GM23338 (cell line): ENCODE measurements at regions not wholly inside any gene's neighbourhood (a gene's known extent, or its start where the extent isn't known, plus 50 kb on each side); places are given as distances from the start of the nearest gene placed in this dataset.

ENCODE experiments used
- ATAC-seq: fragments of 200-7000 bp; cut with Tn5 transposase; 3 replicates; pipeline ENCODE4 v1.9.1; 2020
- DNase-seq: peaks from one replicate; pipeline ENCODE4 v3.0.0-alpha.2; 2015; ENCODE audit warnings: low spot score
- H2AFZ ChIP-seq: fragments of 200-600 bp; sonication (generic); 2 replicates; pipeline ENCODE4 v1.8.0; 2016; ENCODE audit warnings: antibody characterized with exemption, mild to moderate bottlenecking, moderate library complexity
- H3F3A ChIP-seq: fragments of 200-600 bp; sonication (generic); replicated peaks from 2 replicates; pipeline ENCODE4 v1.8.0; 2017; ENCODE audit warnings: antibody characterized with exemption, mixed run types, low read depth
- H3K27ac ChIP-seq: fragments of 200-600 bp; sonication (generic); 2 replicates; pipeline ENCODE4 v1.6.1; 2016; ENCODE audit warnings: low read depth
- H3K27me3 ChIP-seq: fragments of 200-600 bp; sonication (generic); 2 replicates; pipeline ENCODE4 v1.8.0; 2016; ENCODE audit warnings: mild to moderate bottlenecking, mixed run types, moderate library complexity; ENCODE audit not compliant: insufficient read depth
- H3K36me3 ChIP-seq: fragments of 200-600 bp; sonication (generic); 2 replicates; pipeline ENCODE4 v1.8.0; 2016; ENCODE audit warnings: mild to moderate bottlenecking; ENCODE audit not compliant: insufficient read depth
- H3K4me1 ChIP-seq: fragments of 200-600 bp; sonication (generic); 2 replicates; pipeline ENCODE4 v1.8.0; 2016; ENCODE audit warnings: mild to moderate bottlenecking, moderate library complexity; ENCODE audit not compliant: insufficient read depth
- H3K4me2 ChIP-seq: fragments of 200-600 bp; sonication (generic); 2 replicates; pipeline ENCODE4 v1.7.1; 2017; ENCODE audit warnings: mixed run types
- H3K4me3 ChIP-seq: fragments of 200-600 bp; sonication (generic); 2 replicates; pipeline ENCODE4 v1.6.1; 2016; ENCODE audit warnings: mixed run types
- H3K79me2 ChIP-seq: fragments of 200-600 bp; sonication (generic); replicated peaks from 2 replicates; pipeline ENCODE4 v1.8.0; 2017; ENCODE audit warnings: mild to moderate bottlenecking; ENCODE audit not compliant: insufficient read depth
- H3K9me2 ChIP-seq: fragments of 200-600 bp; sonication (generic); 2 replicates; pipeline ENCODE4 v1.8.0; 2017; ENCODE audit not compliant: insufficient read depth
- H4K20me1 ChIP-seq: fragments of 200-600 bp; sonication (generic); replicated peaks from 2 replicates; pipeline ENCODE4 v1.8.0; 2017; ENCODE audit warnings: mild to moderate bottlenecking; ENCODE audit not compliant: insufficient read depth
- H3K27ac Mint-ChIP-seq: 2 replicates; pipeline ENCODE4 v1.8.0; 2020; ENCODE audit warnings: inconsistent platforms, mild to moderate bottlenecking, moderate library complexity, mixed read lengths
- H3K27me3 Mint-ChIP-seq: 3 replicates; pipeline ENCODE4 v1.8.0; 2022; ENCODE audit warnings: low read depth, mild to moderate bottlenecking, moderate library complexity, mixed read lengths, inconsistent platforms; ENCODE audit not compliant: insufficient read depth, poor library complexity
- H3K36me3 Mint-ChIP-seq: 3 replicates; pipeline ENCODE4 v1.8.0; 2021; ENCODE audit warnings: low read depth, mild to moderate bottlenecking, inconsistent platforms, moderate library complexity, mixed read lengths
- H3K4me1 Mint-ChIP-seq: 3 replicates; pipeline ENCODE4 v1.8.0; 2020; ENCODE audit warnings: mild to moderate bottlenecking, inconsistent platforms, mixed read lengths
- H3K4me3 Mint-ChIP-seq: 3 replicates; pipeline ENCODE4 v1.8.0; 2021; ENCODE audit warnings: moderate library complexity, mild to moderate bottlenecking, inconsistent platforms, mixed read lengths
- H3K9me3 Mint-ChIP-seq: 3 replicates; pipeline ENCODE4 v1.8.0; 2020; ENCODE audit warnings: moderate library complexity, mild to moderate bottlenecking, inconsistent platforms, mixed read lengths
- CREB1 ChIP-seq: fragments of 250-450 bp; sonication (Bioruptor Pico); IDR thresholded peaks from 2 replicates; pipeline ENCODE4 v1.5.0; 2020; ENCODE audit warnings: low read depth, mild to moderate bottlenecking, moderate library complexity
- CTCF ChIP-seq, 2 experiments: fragments of 200-600 bp in 1 of 2; sonication (generic) in 1 of 2; conservative IDR thresholded peaks; 2 replicates each; pipeline versions ENCODE4 v1.5.1 to v1.6.1; 2016 to 2017; ENCODE audit warnings: antibody characterized with exemption in 2 of 2, low read depth in 2 of 2, mild to moderate bottlenecking in 2 of 2, moderate library complexity in 1 of 2
- REST ChIP-seq: IDR thresholded peaks from one replicate; pipeline ENCODE4 v1.6.1; 2018; ENCODE audit warnings: antibody characterized with exemption; ENCODE audit not compliant: unreplicated experiment
- STAT1 ChIP-seq: IDR thresholded peaks from one replicate; pipeline ENCODE4 v1.6.1; 2016; ENCODE audit warnings: antibody characterized with exemption; ENCODE audit not compliant: unreplicated experiment
- ZNF114 ChIP-seq: fragments of 250-450 bp; sonication (Bioruptor Pico); IDR thresholded peaks from 2 replicates; pipeline ENCODE4 v1.5.0; 2020; ENCODE audit warnings: mild to moderate bottlenecking, moderate library complexity
- ZNF462 ChIP-seq: fragments of 250-450 bp; sonication (Bioruptor Pico); IDR thresholded peaks from 2 replicates; pipeline ENCODE4 v1.5.0; 2020; ENCODE audit warnings: mild to moderate bottlenecking, moderate library complexity

GRCh38 chrX:16239211-16239610, 71.9 kb downstream of the MAGEB17 start:
- Histone ChIP-seq H3K79me2 (no peaks in the 10 kb centered on the region), H3K27me3 (no peaks in the 10 kb centered on the region), H4K20me1 (no peaks in the 10 kb centered on the region), H3K27ac (no peak overlapping the region), H3K4me1 (no peaks in the 10 kb centered on the region), H3F3A (no peaks in the 10 kb centered on the region), H3K36me3 (no peaks in the 10 kb centered on the region; the same call in 1 of the 2 replicates), H2AFZ (no peak overlapping the region), H3K4me2 (no peak overlapping the region), H3K4me3 (no peak overlapping the region), H3K9me2 (no peaks in the 10 kb centered on the region)
- Mint-ChIP-seq H3K27me3 (no peaks in the 10 kb centered on the region), H3K27ac (no peak overlapping the region), H3K4me3 (no peak overlapping the region), H3K36me3 (peaks cover 22% of the 10 kb centered on the region; the same call in 2 of the 3 replicates), H3K4me1 (no peaks in the 10 kb centered on the region), H3K9me3 (peaks cover 27% of the 10 kb centered on the region)
- ATAC-seq (no peak), DNase-seq (no peak)
- TF ChIP-seq REST: no peak
- TF ChIP-seq CREB1 (CRISPR knock-in tag): no peak
- TF ChIP-seq ZNF462 (CRISPR knock-in tag): no peak
- TF ChIP-seq ZNF114 (CRISPR knock-in tag): no peak
- TF ChIP-seq CTCF (conservative IDR thresholded peaks at IDR 0.05; ENCODE audit: low read depth in 2 of 2): no peak
- TF ChIP-seq STAT1: no peak
